Ishikawa (cell line): ENCODE measurements at regions not wholly inside any gene's neighbourhood (a gene's known extent, or its start where the extent isn't known, plus 50 kb on each side); places are given as distances from the start of the nearest gene placed in this dataset.

ENCODE experiments used
- CEBPB ChIP-seq: IDR thresholded peaks from 2 replicates; pipeline ENCODE4 v1.6.1; 2012
- EGR1 ChIP-seq: IDR thresholded peaks from 2 replicates; pipeline ENCODE4 v1.6.1; 2012
- EP300 ChIP-seq: IDR thresholded peaks from 2 replicates; pipeline ENCODE4 v1.6.1; 2012; ENCODE audit warnings: borderline replicate concordance
- FOXM1 ChIP-seq: IDR thresholded peaks from 2 replicates; pipeline ENCODE4 v1.6.1; 2012; ENCODE audit warnings: low read depth, borderline replicate concordance
- NFIC ChIP-seq: IDR thresholded peaks from 2 replicates; pipeline ENCODE4 v1.6.1; 2012
- RAD21 ChIP-seq: IDR thresholded peaks from 2 replicates; pipeline ENCODE4 v1.6.1; 2012; ENCODE audit warnings: low read depth
- TCF12 ChIP-seq: IDR thresholded peaks from 2 replicates; pipeline ENCODE4 v1.6.1; 2012; ENCODE audit warnings: low read depth
- YY1 ChIP-seq: IDR thresholded peaks from 2 replicates; pipeline ENCODE4 v1.6.1; 2012; ENCODE audit warnings: low read depth
- TF ChIP-seq, protein P1 (sequence below): IDR thresholded peaks from 2 replicates; pipeline ENCODE4 v1.6.1; 2012; ENCODE audit warnings: low read depth, mild to moderate bottlenecking
- TF ChIP-seq, protein P2 (sequence below): IDR thresholded peaks from 2 replicates; pipeline ENCODE4 v1.6.1; 2012
- TF ChIP-seq, protein P3 (sequence below): IDR thresholded peaks from 2 replicates; pipeline ENCODE4 v1.6.1; 2012

DNA sequence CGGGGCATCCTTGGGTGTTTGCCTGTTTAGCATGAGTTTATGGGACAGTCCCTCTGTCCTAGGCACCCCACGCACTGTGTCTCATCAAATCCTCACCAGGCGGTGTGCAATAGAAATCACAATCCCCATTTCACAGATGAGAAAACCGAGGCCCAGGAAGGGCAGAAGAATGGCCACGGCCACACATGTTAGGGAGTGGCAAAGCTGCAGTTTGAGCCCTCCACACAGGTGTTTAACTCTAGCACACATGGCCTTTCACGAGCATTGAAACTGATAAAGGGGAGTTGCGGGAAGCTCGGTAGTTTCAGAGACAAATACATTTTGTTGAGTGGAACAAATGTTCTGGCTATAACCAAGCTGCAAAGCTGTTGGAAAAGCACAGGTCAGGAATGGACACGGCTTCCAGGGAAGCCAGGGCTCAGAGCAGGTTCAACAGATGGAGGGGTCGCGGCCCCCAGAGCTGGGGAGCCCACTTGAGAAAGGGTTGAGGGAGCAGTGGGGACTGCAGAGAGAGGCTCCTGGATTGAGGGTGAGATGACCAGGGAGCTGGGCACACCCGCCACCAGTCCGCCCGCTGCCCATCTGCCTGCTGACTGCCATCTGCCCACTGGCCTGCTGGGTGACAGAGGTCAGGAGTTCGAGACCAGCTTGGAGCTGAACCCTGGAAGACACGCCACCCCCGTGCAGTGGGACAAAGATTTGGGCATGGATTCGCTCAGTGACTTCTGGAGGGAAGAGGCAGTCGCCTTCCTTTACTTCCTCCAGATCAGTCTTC is 154.7 kb downstream of the URI1 start:
- TF ChIP-seq NFIC (no peak), CEBPB (no peak), FOXM1 (no peak), EP300 (no peak), EGR1 (no peak), RAD21 (no peak), TCF12 (no peak), YY1 (no peak)
- TF ChIP-seq, protein P1, sequence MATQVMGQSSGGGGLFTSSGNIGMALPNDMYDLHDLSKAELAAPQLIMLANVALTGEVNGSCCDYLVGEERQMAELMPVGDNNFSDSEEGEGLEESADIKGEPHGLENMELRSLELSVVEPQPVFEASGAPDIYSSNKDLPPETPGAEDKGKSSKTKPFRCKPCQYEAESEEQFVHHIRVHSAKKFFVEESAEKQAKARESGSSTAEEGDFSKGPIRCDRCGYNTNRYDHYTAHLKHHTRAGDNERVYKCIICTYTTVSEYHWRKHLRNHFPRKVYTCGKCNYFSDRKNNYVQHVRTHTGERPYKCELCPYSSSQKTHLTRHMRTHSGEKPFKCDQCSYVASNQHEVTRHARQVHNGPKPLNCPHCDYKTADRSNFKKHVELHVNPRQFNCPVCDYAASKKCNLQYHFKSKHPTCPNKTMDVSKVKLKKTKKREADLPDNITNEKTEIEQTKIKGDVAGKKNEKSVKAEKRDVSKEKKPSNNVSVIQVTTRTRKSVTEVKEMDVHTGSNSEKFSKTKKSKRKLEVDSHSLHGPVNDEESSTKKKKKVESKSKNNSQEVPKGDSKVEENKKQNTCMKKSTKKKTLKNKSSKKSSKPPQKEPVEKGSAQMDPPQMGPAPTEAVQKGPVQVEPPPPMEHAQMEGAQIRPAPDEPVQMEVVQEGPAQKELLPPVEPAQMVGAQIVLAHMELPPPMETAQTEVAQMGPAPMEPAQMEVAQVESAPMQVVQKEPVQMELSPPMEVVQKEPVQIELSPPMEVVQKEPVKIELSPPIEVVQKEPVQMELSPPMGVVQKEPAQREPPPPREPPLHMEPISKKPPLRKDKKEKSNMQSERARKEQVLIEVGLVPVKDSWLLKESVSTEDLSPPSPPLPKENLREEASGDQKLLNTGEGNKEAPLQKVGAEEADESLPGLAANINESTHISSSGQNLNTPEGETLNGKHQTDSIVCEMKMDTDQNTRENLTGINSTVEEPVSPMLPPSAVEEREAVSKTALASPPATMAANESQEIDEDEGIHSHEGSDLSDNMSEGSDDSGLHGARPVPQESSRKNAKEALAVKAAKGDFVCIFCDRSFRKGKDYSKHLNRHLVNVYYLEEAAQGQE: no peak
- TF ChIP-seq, protein P2, sequence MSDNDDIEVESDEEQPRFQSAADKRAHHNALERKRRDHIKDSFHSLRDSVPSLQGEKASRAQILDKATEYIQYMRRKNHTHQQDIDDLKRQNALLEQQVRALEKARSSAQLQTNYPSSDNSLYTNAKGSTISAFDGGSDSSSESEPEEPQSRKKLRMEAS: no peak
- TF ChIP-seq, protein P3, sequence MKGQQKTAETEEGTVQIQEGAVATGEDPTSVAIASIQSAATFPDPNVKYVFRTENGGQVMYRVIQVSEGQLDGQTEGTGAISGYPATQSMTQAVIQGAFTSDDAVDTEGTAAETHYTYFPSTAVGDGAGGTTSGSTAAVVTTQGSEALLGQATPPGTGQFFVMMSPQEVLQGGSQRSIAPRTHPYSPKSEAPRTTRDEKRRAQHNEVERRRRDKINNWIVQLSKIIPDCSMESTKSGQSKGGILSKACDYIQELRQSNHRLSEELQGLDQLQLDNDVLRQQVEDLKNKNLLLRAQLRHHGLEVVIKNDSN: no peak
